ENCODE measurements at regions not wholly inside any gene's neighbourhood (a gene's known extent, or its start where the extent isn't known, plus 50 kb on each side); places are given as distances from the start of the nearest gene placed in this dataset.

GRCh38 chr18:26717123-26717719 is 148.3 kb downstream of the AQP4 start:
- TF ChIP-seq CTCF (IDR thresholded peaks at IDR 0.05; ENCODE audit: low read depth, low read length, poor library complexity, severe bottlenecking) (no peak), EZH2phosphoT487 (IDR thresholded peaks at IDR 0.05; ENCODE audit: borderline replicate concordance, low read length) (no peak)
